ENCODE measurements at regions not wholly inside any gene's neighbourhood (a gene's known extent, or its start where the extent isn't known, plus 50 kb on each side); places are given as distances from the start of the nearest gene placed in this dataset.

- Histone ChIP-seq H3K27me3 (ENCODE audit: control insufficient read depth in 4 of 4, insufficient read depth in 4 of 4, low read length in 3 of 4) (peaks cover 0 to 4% (median 0%) of the 10 kb centered on the region in 4 donors), H3K9ac (ENCODE audit: low read depth in 1 of 2, low read length in 2 of 2) (no peak overlapping the region), H3K4me3 (ENCODE audit: low read depth in 1 of 3, low read length in 3 of 3) (no peak overlapping the region), H3K4me1 (ENCODE audit: control insufficient read depth in 4 of 4, insufficient read depth in 4 of 4, low read length in 3 of 4) (no peaks in the 10 kb centered on the region), H3K27ac (ENCODE audit: low read depth in 1 of 2, low read length in 2 of 2) (no peak overlapping the region), H3K36me3 (ENCODE audit: control insufficient read depth in 4 of 4, insufficient read depth in 3 of 4, low read depth in 1 of 4, low read length in 3 of 4) (no peaks in the 10 kb centered on the region), H3K9me3 (ENCODE audit: control insufficient read depth in 4 of 4, low read length in 3 of 4) (no peaks in the 10 kb centered on the region)
- DNase-seq (ENCODE audit: low spot score), result no peak
- 76% methylated on average over 4 of the region's 4 CpGs for WGBS
- TF ChIP-seq YY1 (IDR thresholded peaks at IDR 0.05) (no peak), FOXA1 (IDR thresholded peaks at IDR 0.05) (no peak), CTCF (IDR thresholded peaks at IDR 0.05; ENCODE audit: low read depth, low read length, missing input control) (no peak), ZBTB33 (IDR thresholded peaks at IDR 0.05) (no peak), RAD21 (IDR thresholded peaks at IDR 0.05) (no peak), RXRA (IDR thresholded peaks at IDR 0.05) (no peak), FOXA2 (IDR thresholded peaks at IDR 0.05) (no peak), HNF4A (conservative IDR thresholded peaks at IDR 0.05) (no peak), HNF4G (IDR thresholded peaks at IDR 0.05) (no peak)
Measured at GRCh38 chr2:117698287-117698686, 116.2 kb upstream of the DDX18 start.

- Histone ChIP-seq H3K27ac (ENCODE audit: low read depth in 1 of 2, low read length in 2 of 2) (no peak overlapping the region), H3K27me3 (ENCODE audit: control insufficient read depth in 4 of 4, insufficient read depth in 4 of 4, low read length in 3 of 4) (peaks cover 0 to 4% (median 0%) of the 10 kb centered on the region in 4 donors), H3K36me3 (ENCODE audit: control insufficient read depth in 4 of 4, insufficient read depth in 3 of 4, low read depth in 1 of 4, low read length in 3 of 4) (no peaks in the 10 kb centered on the region), H3K4me1 (ENCODE audit: control insufficient read depth in 4 of 4, insufficient read depth in 4 of 4, low read length in 3 of 4) (no peaks in the 10 kb centered on the region), H3K9me3 (ENCODE audit: control insufficient read depth in 4 of 4, low read length in 3 of 4) (no peaks in the 10 kb centered on the region), H3K4me3 (ENCODE audit: low read depth in 1 of 3, low read length in 3 of 3) (no peak overlapping the region), H3K9ac (ENCODE audit: low read depth in 1 of 2, low read length in 2 of 2) (no peak overlapping the region)
- no peak for DNase-seq (ENCODE audit: low spot score)
- TF ChIP-seq RAD21 (IDR thresholded peaks at IDR 0.05) (no peak), FOXA2 (IDR thresholded peaks at IDR 0.05) (no peak), MAX (IDR thresholded peaks at IDR 0.05) (no peak), HNF4A (conservative IDR thresholded peaks at IDR 0.05) (no peak), HNF4G (IDR thresholded peaks at IDR 0.05) (no peak), ZBTB33 (IDR thresholded peaks at IDR 0.05) (no peak), ATF3 (IDR thresholded peaks at IDR 0.05) (no peak), FOXA1 (IDR thresholded peaks at IDR 0.05) (no peak), CTCF (IDR thresholded peaks at IDR 0.05; ENCODE audit: low read depth, low read length, missing input control) (no peak), SP1 (IDR thresholded peaks at IDR 0.05) (no peak), RXRA (IDR thresholded peaks at IDR 0.05) (no peak), EGR1 (IDR thresholded peaks at IDR 0.05; ENCODE audit: low read depth in 2 of 2) (no peak), TAF1 (conservative IDR thresholded peaks at IDR 0.05) (no peak), NR2F2 (IDR thresholded peaks at IDR 0.05) (no peak), GABPA (IDR thresholded peaks at IDR 0.05 in 1 of 2, conservative IDR thresholded peaks at IDR 0.05 in 1 of 2) (no peak), REST (IDR thresholded peaks at IDR 0.05) (no peak), YY1 (IDR thresholded peaks at IDR 0.05) (no peak)
- WGBS, result 64% methylated on average over 4 of the region's 4 CpGs
Measured at GRCh38 chr2:117698819-117699218, 115.7 kb upstream of the DDX18 start.

All from liver (tissue), 8 donors.